GM12878 (cell line): ENCODE measurements at regions not wholly inside any gene's neighbourhood (a gene's known extent, or its start where the extent isn't known, plus 50 kb on each side); places are given as distances from the start of the nearest gene placed in this dataset.

ENCODE experiments used
- BHLHE40 ChIP-seq, 2 experiments: fragments of 450-650 bp in 1 of 2; IDR thresholded peaks; 2 replicates each; pipeline ENCODE4 v1.6.1; 2011 to 2017; ENCODE audit warnings: low read depth in 2 of 2, borderline replicate concordance in 1 of 2, improper control_type of control experiment in 1 of 2, low read length in 1 of 2, mild to moderate bottlenecking in 1 of 2
- CREM ChIP-seq: IDR thresholded peaks from 2 replicates; pipeline ENCODE4 v1.6.1; 2014; ENCODE audit warnings: antibody characterized with exemption, low read depth
- CTCF ChIP-seq, 3 experiments: IDR thresholded peaks in 2 of 3; conservative IDR thresholded peaks in 1 of 3; 2 replicates each; pipeline ENCODE4 v1.5.1; 2011; ENCODE audit warnings: low read depth in 3 of 3, low read length in 3 of 3, mild to moderate bottlenecking in 3 of 3, control low read depth in 2 of 3, moderate library complexity in 2 of 3, inconsistent platforms in 1 of 3, mixed read lengths in 1 of 3; ENCODE audit not compliant: control insufficient read depth in 2 of 3, insufficient read depth in 1 of 3; ENCODE audit errors: extremely low read depth in 1 of 3
- EED ChIP-seq: sonication (generic); IDR thresholded peaks from 2 replicates; pipeline ENCODE4 v1.6.1; 2016; ENCODE audit warnings: antibody characterized with exemption, low read depth
- ESRRA ChIP-seq: IDR thresholded peaks from 2 replicates; pipeline ENCODE4 v1.6.1; 2012; ENCODE audit warnings: mild to moderate bottlenecking, low read length, improper control_type of control experiment
- EZH2 ChIP-seq: IDR thresholded peaks from 2 replicates; pipeline ENCODE4 v1.6.1; 2012; ENCODE audit warnings: low read depth, mild to moderate bottlenecking, control low read depth, inconsistent platforms, low read length, borderline replicate concordance; ENCODE audit not compliant: control insufficient read depth
- NFXL1 ChIP-seq: fragments of 450-650 bp; IDR thresholded peaks from 2 replicates; pipeline ENCODE4 v1.6.1; 2017; ENCODE audit warnings: antibody characterized with exemption, mild to moderate bottlenecking, borderline replicate concordance
- NR2C1 ChIP-seq: fragments of 450-650 bp; IDR thresholded peaks from 2 replicates; pipeline ENCODE4 v1.6.1; 2017; ENCODE audit warnings: antibody characterized with exemption, mild to moderate bottlenecking, moderate library complexity
- SMC3 ChIP-seq: IDR thresholded peaks from 2 replicates; pipeline ENCODE4 v1.6.1; 2011; ENCODE audit warnings: low read length, improper control_type of control experiment, borderline replicate concordance
- TBL1XR1 ChIP-seq: IDR thresholded peaks from 2 replicates; pipeline ENCODE4 v1.6.1; 2012; ENCODE audit warnings: low read depth, low read length, improper control_type of control experiment
- ZZZ3 ChIP-seq: IDR thresholded peaks from 2 replicates; pipeline ENCODE4 v1.6.1; 2011; ENCODE audit warnings: low read depth; ENCODE audit not compliant: control insufficient read depth, insufficient read length

GRCh38 chr3:95506174-95506573 is 1308.2 kb upstream of the EPHA6 start:
- TF ChIP-seq CTCF (IDR thresholded peaks at IDR 0.05 in 2 of 3, conservative IDR thresholded peaks at IDR 0.05 in 1 of 3; ENCODE audit: control insufficient read depth in 2 of 3, extremely low read depth in 1 of 3, insufficient read depth in 1 of 3, low read depth in 3 of 3, low read length in 3 of 3) (no peak), ZZZ3 (no peak), CREM (no peak), ESRRA (no peak), TBL1XR1 (no peak), EED (no peak), SMC3 (no peak), NFXL1 (no peak), NR2C1 (no peak), BHLHE40 (IDR thresholded peaks at IDR 0.05; ENCODE audit: borderline replicate concordance in 1 of 2, low read depth in 2 of 2, low read length in 1 of 2) (no peak), EZH2 (no peak)
